C4-2B (cell line): ENCODE measurements at regions not wholly inside any gene's neighbourhood (a gene's known extent, or its start where the extent isn't known, plus 50 kb on each side); places are given as distances from the start of the nearest gene placed in this dataset.

Source experiments
- H3K27ac ChIP-seq: fragments of 450-650 bp; 2 replicates; pipeline ENCODE4 v1.5.1; 2017
- ZFX ChIP-seq: fragments of 450-650 bp; IDR thresholded peaks from 2 replicates; pipeline ENCODE4 v1.6.1; 2017
- TF ChIP-seq, protein P1 (sequence below): fragments of 450-650 bp; conservative IDR thresholded peaks from 2 replicates; pipeline ENCODE4 v1.5.1; 2017; ENCODE audit warnings: mild to moderate bottlenecking

DNA sequence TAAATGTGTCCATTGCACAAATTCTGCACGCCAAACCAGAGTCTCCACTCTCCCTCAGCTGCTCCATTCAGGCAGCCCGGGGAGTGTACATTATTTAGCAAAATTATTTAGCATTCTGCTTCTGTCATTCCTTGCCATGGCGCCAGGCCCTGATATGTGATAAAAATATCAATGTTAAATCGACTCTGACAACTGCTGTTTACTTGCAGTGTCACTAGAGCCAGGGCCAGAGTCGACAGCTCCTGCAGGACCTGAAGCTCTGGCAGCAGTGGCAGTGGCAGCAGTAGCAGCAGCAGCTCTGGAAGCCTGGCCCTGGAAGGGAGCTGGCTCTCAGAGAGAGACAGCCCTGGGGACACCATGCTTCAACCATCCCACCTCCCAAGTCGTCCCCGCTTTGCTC is 224.5 kb downstream of the BUD13 start:
- H3K27ac ChIP-seq: no peak overlapping the region
- TF ChIP-seq ZFX: no peak
- TF ChIP-seq, protein P1, sequence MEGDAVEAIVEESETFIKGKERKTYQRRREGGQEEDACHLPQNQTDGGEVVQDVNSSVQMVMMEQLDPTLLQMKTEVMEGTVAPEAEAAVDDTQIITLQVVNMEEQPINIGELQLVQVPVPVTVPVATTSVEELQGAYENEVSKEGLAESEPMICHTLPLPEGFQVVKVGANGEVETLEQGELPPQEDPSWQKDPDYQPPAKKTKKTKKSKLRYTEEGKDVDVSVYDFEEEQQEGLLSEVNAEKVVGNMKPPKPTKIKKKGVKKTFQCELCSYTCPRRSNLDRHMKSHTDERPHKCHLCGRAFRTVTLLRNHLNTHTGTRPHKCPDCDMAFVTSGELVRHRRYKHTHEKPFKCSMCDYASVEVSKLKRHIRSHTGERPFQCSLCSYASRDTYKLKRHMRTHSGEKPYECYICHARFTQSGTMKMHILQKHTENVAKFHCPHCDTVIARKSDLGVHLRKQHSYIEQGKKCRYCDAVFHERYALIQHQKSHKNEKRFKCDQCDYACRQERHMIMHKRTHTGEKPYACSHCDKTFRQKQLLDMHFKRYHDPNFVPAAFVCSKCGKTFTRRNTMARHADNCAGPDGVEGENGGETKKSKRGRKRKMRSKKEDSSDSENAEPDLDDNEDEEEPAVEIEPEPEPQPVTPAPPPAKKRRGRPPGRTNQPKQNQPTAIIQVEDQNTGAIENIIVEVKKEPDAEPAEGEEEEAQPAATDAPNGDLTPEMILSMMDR: no peak

DNA sequence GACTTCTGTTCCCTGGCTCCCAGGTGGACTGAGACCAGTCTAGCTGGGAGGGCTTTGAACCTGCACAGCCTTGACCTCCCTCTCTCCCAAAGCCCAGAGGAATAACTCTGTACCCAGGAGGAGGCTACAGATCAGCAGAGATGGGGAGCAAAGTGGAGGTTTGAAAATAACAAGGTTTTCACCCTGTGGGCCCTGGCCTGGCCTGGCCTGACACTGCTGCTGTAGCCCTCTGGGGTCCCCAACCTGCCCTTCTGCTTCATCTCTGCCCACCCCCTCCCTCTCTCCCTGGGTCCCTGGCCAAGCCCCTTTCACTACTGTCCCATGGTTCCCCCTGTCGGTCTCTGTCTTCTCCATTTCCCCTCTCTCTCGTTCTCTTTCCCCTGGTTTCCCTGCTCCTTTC is 225.2 kb downstream of the BUD13 start:
- H3K27ac ChIP-seq: no peak overlapping the region
- no peak for TF ChIP-seq ZFX
- TF ChIP-seq, protein P1: no peak

DNA sequence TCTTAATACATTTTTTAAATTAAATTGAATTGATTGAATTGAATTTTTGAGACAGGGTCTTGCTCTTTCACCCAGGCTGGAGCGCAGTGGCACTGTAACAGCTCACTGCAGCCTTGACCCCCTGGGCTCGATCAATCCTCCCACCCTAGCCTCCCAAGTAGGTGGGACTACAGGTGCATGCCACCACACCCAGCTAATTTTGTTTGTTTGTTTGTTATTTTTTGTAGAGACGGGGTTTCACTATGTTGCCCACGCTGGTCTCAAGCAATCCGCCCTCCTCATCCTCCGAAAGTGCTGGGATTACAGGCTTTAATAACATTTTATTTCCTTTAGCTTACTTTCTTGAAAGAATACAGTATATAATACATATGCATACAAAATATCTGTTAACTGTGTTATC is 226.9 kb downstream of the BUD13 start:
- H3K27ac ChIP-seq: no peak overlapping the region
- TF ChIP-seq, protein P1: no peak
- TF ChIP-seq ZFX: no peak

DNA sequence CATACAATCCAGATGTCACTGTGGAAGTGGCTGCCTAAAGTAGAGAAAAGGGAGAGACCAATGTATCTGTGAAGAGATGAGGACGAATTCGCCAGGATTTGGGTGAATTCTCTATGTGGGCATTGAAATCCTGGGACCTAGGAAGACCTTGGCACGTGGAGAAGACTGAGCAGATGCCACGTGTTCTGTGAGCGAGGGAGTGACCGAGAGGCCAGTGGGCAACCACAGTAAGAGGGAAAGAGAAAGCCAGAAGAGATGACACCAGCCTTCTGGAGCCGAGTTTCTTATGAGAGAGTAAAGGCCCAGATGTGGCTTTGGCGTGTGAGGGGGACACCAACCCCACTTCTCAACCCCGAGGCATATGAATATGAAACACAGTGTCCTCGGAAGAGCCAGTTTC is 228.1 kb downstream of the BUD13 start:
- TF ChIP-seq, protein P1: no peak
- TF ChIP-seq ZFX: no peak
- no peak overlapping the region for H3K27ac ChIP-seq

DNA sequence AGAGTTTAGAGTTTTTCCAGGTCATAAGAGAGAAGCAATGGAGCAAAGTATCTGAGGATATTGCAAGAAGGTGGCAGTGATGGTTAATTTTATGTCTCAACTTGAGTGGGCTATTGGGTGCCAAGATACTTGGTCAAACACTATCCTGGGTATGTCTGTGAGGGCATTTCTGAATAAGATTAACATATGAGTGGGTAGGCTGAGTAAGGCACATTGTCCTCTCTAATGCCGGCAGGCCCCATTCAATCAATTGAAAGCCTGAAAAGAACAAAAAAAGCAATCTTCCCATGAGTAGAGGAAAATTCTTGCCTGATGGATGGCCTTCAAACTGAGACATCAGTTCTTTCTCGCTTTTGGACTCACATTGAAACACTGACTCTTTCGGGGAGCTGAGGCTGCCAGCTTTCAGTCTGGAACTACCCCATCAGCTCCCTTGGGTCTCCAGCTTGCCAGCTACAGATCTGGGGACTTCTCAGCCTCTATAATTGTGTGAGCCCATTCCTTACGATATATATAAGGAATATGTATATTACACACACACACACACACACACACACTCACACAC is 228.8 kb downstream of the BUD13 start:
- H3K27ac ChIP-seq: no peak overlapping the region
- TF ChIP-seq, protein P1: no peak
- TF ChIP-seq ZFX: no peak

DNA sequence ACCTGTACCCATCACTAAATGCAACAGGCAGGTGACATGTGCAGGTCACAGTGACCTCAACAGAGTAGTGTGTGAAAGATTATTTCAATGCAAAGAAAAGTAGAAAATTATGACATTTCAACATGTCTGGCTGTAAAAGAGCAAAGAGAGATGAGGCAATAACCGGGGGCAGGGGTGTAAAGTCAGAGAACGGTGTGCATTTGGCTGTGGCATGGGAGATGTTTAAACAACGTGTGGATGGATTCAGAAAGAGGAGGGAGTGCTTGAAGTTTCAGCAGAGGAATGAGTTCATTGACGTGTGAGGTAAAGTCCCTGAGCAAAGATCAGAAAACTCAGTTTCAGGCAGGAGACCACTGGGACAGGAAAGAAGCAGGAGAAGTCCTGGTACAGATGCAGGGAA is 229.7 kb downstream of the BUD13 start:
- TF ChIP-seq, protein P1: no peak
- no peak overlapping the region for H3K27ac ChIP-seq

DNA sequence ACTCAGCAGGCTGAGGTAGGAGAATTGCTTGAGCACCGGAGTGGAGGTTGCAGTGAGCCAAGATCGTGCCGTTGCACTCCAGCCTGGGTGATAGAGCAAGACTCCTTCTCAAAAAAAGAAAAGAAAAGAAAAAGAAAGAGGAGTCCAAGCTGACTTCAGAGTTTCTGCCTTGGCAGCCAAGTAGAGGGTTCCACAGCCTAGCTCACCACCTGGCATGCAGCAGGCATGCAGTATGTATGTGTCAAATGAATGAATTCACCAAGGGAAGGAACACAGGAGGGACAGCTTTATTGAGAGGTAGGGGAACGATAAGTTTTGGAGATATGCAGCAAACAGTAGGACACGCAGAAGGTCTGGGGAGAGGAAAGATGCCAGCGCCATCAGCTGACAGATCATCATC is 230.4 kb downstream of the BUD13 start:
- H3K27ac ChIP-seq: no peak overlapping the region
- TF ChIP-seq, protein P1: no peak
- no peak for TF ChIP-seq ZFX
